Right hindlimb (tissue), 1 donor: ENCODE measurements at regions not wholly inside any gene's neighbourhood (a gene's known extent, or its start where the extent isn't known, plus 50 kb on each side); places are given as distances from the start of the nearest gene placed in this dataset.

Source experiments
- DNase-seq: peaks from one replicate; pipeline ENCODE4 v3.0.0-alpha.2; 2018

DNA sequence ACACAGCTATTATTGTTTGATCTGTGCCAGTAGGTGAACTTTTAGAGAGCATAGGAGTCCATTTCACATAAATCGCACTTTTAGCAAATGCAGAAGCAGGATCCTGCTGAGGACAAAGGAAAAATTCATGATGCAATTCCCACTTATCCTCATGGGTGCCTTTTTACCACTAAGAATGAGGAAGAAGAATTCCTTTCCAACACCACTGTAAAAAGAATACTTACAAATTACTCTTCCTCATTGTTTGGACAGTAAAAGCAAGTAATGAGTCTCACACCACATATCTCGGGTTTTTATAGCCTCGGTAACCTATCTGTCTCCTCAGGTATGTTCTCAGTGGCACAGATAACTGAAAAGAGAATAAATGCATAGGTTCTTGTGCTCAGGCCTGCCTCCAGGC lies 238.5 kb downstream of the MTX2 start:
- DNase-seq: no peak

DNA sequence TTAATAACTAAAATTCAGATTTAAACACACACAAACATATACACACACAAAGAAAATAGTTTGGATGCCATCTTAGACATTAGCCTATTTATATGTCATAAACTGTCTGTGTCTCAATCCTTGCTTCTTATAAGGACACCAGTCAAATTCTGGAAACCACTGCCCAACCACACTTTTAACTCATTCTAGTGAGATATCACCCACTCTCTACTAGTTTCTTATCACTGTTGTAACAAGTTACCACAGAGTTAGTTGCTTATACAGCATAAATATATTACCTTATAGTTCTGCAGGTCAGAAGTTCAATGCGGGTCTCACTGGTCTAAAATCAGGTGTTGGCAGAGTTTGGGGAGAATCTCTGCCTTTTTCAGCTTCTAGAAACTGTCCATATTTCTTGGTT lies 239.1 kb downstream of the MTX2 start:
- DNase-seq: no peak

DNA sequence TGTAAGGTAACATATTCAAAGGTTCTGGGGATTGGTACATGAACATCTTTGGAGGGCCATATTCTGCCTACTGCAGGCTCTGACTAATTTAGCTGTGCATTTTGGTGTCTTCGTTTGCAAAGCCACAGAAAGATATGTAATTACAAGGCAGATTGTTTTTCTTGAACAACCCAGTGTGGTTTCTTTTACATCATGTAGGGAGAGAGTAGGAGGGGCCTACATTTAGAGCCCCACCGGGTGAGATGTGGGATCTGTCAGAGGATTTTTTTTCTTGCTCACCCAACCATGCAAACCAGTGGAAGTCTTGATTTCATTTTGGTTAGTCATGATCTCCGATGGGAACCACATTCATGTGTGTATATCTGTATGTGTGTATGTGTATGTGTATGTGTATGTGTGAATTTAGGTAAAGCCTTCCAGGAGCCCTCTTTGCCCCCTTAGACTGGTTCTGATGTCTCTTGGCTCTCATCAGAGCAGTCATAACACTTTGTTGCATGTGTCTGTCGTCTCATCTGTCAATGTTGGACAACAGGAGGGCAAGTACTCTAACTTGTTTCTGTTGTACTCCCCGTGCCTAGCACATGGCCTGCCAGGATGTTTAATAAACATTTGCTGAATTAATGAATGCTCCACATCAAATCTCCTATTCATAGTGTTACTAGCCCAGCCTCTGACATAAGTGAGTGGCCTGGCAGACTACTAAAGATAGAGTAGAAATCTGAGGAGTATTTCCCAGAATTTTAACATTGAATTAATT lies 239.9 kb downstream of the MTX2 start:
- no peak for DNase-seq

DNA sequence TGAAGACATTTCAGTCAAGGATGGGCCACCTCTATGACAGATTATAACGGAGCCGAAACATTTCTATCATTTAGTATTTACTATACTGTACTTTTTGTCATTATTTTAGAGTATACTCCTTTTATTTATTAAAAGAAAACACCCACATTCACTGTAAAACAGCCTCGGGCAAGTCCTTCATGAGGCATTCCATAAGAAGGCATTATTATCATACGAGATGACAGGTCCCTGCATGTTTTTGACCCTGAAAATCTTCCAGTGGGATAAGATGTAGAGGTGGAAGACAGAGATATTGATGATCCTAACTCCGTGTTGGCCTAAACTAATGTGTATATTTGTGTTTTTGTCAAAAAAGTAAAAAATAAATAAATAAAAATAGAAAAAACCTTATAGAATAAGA lies 245.0 kb downstream of the MTX2 start:
- no peak for DNase-seq

DNA sequence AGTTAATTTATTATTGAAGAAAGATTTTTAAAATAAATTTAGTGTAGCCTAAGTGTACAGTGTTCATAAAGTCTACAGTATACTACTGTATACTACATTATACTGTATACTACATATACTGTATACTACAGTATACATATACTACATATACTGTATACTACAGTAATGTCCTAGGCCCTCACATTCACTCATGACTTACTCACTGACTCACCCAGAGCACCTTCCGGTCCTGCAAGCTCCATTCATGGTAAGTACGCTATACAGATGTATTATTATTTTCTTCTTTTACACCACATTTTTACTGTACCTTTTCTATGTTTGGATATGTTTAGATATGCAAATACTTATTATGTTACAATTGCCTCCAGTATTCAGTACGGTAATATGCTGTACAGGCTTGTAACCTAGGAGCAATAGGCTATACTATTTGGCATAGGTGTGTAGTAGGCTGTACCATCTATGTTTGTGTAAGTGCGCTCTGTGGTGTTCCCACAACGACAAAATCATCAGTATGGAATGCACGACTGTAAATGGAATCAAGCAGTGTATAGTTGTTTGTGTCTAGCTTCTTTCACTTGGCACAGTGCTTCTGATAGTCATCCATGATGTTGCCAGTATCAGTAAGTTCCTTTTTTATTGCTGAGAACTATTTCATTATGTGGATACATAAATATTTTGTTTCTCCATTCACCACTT lies 245.7 kb downstream of the MTX2 start:
- no peak for DNase-seq

DNA sequence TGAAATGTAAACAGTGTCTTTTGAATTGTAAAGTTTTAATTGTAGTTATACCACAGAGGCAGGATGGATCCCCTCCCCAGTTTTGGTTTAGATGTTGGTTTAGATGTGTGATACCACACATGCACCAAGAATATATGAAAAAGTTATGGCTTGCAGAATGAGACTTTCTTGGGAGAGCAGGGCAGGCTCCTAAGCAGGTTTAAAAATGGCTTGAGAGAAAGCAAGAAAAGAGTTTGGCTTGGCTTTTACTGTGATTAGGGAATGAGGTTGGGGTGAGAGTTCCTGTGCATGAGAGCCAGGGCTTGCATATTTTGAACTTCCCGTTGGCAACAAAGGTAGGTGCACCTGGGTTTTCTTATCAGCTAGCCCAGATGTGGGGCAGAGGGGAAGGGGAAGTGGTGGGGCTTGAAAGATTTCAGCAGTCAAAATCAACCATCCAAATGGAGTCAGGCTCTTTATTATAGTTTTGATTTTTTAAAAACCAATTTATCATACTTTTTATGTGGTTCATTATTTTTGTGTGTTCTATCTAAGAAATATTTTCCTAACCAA lies 246.9 kb downstream of the MTX2 start:
- DNase-seq: no peak

DNA sequence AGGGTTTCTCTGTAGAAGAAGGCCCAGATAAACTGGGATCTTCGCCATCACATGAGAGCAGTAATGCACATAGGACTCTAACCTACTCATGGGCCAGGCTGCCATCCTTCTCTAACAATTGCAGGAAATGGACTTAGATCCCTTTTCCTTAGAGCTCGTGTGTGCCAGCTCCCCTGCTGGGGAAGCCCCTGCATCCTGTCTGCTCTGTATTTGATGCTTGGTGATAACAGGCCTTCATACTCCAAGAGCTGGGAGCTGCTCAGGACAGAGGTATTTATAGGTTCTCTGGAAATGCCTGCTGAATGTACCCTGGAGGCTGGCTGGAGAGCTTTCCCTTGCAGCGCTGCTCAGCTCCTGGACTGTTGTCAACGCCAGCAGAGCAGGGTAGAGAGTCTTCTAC lies 249.6 kb downstream of the MTX2 start:
- DNase-seq: peak; percentile 41

DNA sequence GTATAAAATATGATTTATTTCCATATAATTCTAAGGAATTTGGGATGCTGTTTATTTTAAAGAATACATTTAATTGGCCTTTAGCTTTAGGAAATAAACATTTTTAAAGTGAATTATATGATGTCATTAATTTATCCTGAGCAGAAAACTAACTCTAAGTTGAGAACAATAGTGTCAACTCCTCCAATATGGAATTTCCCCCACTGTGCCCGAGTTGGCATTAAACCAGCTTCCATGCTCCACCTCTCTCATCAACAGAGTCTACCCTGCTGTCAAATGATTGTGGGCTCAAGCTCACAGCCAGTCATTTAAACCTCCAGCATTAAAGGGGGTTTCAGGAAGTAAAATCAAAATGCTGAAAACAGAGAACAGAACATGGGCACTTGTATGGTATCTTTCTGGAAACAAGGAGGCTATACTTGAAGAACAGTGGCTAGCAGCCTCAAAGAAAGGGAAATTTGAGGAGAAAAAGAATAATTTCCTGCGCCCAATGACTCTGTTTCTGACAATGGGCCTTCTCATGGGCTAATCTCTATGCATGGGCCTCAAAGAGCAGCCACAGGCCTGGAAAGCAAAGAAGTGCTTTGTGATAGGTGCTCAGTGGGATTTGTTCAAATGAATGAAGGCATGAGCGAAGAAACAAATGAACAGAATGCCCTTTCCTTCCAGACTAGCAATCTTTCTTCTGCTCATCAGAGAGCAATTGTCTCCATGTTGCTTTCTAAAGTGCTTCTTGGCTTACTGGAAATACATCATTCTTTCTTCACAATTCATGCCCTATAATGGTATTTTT lies 252.8 kb downstream of the MTX2 start:
- no peak for DNase-seq

DNA sequence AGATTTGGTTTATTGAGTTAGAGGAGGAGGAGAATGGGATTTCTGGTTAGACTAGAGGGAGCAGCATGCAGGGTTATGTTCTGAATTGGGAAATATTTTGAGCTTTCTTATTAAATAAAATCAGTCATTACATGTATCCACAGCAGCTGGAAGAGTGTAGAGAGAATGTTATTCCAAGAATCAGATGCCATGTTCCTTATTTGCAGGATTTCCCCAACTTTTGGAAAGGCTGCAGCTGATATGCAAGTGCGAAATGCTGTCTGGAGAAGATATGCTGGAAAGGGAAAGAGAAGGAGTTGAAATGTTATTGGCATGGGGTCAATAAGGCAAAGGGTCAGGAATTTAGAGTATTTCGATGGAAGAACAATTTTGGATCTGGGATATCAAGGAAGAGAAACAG lies 255.8 kb downstream of the MTX2 start:
- DNase-seq: no peak

DNA sequence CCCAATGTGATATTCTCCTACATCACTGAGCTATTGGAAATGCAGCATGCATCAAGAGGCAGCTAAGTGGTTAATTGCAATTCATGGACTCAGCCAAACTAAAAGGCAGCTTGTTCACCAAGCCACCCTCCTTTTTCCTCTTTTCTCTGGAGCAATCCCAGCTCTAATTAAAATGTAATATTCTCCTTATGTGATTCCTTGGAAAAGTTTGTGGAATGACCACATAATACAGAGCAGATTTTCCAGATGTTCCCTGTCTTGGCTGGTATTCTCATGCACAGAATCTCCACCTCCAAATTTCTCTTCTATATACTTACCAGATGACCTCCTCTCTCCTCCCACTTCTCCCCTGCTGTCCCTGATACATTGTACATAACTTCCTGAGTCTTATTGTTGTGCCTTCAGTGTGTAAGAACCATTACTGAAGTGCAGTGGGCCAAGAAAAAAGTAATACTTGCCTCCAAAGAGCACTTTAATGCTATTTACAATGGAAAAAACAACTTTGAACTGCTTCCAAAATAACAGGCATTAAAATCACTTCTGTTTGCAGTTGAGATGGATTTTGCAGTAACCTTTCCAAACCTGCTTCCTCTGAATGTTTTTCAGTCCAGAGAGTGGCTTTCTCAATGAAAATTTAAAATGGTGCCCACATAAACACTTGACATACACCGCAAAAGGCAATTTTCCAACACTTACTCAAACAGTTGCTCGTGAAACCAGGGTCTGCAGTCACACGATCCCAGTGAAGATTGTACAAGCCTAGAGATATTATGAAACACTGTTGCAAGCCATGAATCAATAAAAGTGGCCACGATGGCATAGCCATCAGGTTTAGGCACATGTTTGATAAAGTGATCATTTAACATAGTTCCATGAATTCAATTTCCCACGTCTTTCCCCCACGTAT lies 258.0 kb downstream of the MTX2 start:
- DNase-seq: peak; percentile 79

DNA sequence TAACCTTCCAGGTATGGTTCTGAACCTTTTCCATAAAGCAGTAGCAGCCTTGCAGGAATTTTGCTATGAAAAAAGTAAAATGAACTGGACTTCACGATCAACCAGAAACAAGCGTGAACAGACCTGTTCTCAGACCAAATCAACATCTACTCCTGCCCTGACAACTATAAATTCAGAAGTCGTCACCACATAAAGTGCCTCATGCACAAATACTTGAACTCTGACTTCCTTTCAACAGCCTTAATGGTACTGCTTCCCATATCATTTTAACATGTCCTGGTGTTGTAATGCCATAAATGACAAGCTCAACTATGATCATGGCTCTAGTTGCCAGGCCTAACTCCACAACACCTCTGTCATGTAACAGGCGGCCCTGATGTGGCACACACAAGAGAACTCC lies 262.4 kb downstream of the MTX2 start:
- no peak for DNase-seq

DNA sequence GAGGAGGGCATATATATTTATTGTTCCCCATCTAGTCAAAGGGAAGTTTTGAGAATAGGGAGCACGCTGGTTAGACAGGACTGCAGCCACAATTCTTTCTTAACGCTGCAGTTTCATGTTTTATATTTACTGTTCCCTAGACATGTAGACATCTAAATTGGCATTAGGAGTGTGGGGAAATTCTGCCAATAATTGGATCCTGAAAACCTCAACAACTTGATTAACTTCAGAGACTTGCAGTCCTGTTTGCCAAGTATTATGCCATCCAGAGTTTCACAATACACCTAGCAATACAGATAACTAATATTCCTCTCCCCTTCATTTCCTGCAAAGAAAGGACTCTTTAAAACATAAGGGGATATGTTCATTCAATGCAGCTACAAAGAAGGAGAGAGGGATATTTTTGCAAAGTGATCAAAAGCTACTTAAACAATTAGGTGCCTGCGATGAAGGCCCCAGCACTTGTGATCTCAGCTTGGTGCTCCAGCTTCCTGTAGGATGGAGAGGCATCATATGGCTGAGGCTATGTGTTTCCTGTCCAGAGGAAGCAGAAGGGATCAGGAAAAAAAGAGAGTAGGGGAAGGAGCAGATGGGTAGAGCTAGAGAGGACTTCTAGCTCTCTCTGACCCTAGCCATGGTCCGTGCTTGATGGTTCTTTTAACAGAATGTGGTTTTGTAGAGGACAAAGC lies 264.4 kb downstream of the MTX2 start:
- DNase-seq: no peak

DNA sequence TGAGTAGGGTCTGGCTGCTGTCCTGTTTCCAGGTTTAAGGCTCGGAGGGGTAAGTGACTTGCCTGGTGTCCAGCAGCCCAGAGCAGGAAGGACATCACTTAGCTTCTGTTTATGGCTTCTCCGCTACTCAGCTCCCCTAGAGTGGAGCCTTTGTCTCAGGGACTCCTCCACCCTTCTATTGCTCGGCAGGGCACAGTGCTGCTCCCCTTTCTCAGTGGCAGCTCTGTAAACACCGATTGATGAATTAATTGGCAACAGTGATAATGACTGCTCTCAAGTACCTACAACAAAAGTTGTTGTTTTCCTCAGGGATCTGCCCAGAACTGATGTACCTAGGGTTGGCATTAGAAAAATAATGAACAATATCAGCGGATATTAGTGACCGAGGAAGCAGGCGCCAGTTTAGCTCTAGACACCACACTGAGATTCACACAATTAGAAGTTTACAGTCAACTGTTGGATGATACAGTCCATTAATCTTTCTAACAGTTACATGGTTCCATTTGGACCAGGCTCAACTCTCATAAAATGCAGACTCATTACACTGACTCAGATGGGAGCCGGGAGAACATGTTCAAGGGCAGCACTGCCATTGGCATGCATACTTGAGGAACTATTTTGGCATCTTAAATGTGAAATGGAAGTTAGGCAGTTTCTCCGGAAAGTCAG lies 265.7 kb downstream of the MTX2 start:
- DNase-seq: no peak

DNA sequence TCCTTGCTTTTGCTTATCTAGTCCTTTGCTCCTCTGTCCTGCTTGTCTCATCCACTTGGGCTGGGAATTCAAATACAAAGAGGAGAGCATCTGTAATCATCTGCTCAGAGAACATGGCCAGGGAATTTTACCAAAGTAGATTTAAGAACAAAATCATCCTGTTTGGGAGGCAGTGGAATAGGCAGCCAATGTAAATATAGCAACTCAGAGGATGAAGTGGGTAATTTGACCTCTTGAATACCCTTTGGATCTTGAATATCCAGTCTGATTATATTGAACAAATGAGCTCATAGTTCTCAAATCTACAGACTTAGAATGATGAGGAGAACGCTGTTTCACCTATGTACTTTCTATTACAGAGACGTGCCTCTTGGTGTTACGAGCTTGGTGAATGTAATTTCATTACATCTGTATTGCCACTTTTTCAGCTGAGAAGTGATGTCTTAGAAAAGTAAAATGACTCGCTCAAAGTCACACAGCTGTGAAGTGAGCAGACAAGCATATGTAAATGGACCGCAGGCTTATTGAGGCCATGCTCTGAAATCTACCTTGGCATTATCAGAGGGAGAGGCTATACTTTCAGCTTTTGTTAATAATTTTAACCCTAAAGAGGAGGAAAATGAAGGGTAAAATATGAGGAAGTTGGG lies 266.3 kb downstream of the MTX2 start:
- no peak for DNase-seq

DNA sequence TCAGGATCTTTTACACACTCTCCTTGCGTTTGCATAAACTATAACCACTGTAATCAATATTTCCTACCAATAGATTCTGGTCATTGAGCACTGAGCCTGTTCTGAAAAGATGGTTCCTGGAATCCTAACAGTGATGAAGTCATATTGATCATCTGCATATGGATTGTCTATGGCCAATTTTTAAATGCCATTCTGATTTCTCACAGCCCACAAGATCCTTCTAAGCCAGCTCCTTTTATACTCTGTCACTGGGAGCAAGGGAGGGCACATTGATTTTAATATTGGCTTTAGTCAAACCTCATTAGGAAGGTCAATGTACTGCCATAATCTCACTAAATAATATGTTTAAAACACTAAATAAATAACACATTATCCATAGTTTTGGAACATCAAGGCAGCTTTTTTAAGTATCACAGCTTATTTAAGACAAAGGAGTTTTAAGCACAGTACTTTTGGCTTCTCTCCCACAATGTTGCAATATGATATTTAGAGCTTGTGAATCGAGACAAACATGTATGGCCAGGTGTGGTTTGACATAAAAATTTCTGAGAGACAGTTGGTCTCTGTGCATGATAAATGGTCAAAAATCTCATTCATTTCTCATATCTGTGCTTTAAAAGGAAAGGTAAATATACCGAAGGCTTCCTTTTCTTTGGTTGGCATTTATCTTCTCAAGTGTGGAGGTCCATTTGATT lies 267.3 kb downstream of the MTX2 start:
- no peak for DNase-seq

DNA sequence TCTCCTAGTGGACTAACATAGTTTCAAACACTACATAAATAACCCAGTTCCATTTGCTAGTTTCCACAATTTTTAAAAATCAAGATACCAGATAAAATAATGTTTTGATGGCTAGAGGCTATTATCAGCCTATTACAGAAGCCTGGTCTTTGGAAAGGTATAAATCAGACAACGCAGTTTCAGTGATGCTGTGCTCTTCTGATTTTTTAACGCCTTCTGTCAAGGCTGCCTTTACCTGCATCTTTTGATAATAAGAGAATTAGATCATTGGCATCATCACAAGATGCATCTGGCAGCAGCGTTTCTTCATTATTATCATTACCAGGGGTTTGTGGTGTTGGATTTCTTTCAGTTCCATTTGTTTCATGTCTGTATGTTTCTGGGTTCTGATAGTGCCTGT lies 268.7 kb downstream of the MTX2 start:
- DNase-seq: no peak

DNA sequence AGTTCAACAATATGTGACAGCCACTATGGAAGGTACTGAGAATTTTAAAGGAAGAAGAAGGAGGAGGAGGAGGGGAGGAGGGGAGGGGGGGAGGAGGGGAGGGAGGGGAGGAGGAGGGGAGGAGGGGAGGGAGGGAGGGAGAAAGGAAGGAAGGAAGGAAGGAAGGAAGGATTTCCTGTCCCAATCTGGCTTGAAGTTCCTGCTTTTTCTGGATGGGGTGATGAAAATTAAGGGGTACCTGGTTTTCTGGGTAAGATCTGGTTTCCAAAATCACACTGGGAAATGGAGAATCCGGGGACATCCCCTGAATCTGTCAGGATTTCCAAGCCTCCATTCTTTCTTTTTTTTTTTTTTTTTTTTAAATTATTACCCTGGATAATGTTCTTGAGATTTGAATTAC lies 271.8 kb downstream of the MTX2 start:
- DNase-seq: no peak

DNA sequence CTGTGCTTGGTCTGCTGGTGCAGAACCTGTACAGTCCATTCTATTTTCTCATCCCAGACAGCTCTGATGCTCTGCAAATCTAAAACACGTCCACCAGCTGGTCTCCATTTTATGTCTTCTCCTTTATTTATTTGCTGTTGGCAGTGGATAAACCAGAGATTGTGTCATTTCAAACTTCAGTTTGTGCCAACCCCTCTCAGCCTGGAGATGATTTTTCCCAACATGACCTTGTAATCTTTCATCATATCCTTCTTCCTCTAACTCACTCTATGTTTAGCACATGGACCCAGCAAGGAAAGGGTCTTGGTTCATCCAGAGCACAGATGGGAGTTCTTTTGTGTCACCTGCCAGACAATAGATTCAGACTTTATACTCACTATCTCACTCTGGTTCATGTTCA lies 273.2 kb downstream of the MTX2 start:
- no peak for DNase-seq

DNA sequence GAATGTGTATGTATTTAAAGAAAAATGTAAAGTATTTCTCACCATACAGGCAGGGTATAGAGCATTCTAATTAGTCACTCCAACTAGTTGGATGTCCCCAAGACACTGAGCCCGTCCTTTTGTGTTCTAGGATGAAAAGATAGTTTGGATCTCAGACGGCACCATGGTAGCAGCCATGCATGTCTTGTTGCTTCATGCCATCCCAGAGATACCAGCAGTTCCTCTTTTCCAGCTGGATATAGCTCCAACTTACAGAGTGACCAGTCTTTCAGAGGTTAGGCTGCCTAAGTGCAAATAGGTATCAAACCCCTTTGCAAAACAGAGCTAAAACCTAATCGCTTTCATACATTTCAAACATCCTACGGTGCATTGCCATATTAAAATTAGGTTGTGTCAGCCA lies 275.3 kb downstream of the MTX2 start:
- DNase-seq: no peak
